IgD-negative memory B cell (primary cell): ENCODE measurements at regions not wholly inside any gene's neighbourhood (a gene's known extent, or its start where the extent isn't known, plus 50 kb on each side); places are given as distances from the start of the nearest gene placed in this dataset.
"Not testable (repeated sequence)": the region's sequence is repeated elsewhere in the genome, so short reads cannot be mapped to it uniquely, and the experiment has no call there.

Experiments
- H3K27ac Mint-ChIP-seq, 3 donors: one replicate each; pipeline ENCODE4 v1.8.0; 2020 to 2022; ENCODE audit warnings: mild to moderate bottlenecking in 3 of 3, mixed read lengths in 3 of 3, moderate library complexity in 1 of 3
- H3K27me3 Mint-ChIP-seq: one replicate; pipeline ENCODE4 v1.8.0; 2021; ENCODE audit warnings: mixed read lengths
- H3K36me3 Mint-ChIP-seq: one replicate; pipeline ENCODE4 v1.8.0; 2020; ENCODE audit warnings: mild to moderate bottlenecking, mixed read lengths
- H3K4me1 Mint-ChIP-seq, 3 donors: one replicate each; pipeline ENCODE4 v1.8.0; 2020 to 2022; ENCODE audit warnings: mixed read lengths in 3 of 3, mild to moderate bottlenecking in 1 of 3
- H3K4me3 Mint-ChIP-seq, 4 donors: one replicate each; pipeline ENCODE4 v1.8.0; 2020 to 2022; ENCODE audit warnings: mild to moderate bottlenecking in 4 of 4, mixed read lengths in 4 of 4, moderate library complexity in 3 of 4
- H3K9me3 Mint-ChIP-seq, 3 donors: one replicate each; pipeline ENCODE4 v1.8.0; 2020 to 2021; ENCODE audit warnings: mixed read lengths in 3 of 3, mild to moderate bottlenecking in 1 of 3

DNA sequence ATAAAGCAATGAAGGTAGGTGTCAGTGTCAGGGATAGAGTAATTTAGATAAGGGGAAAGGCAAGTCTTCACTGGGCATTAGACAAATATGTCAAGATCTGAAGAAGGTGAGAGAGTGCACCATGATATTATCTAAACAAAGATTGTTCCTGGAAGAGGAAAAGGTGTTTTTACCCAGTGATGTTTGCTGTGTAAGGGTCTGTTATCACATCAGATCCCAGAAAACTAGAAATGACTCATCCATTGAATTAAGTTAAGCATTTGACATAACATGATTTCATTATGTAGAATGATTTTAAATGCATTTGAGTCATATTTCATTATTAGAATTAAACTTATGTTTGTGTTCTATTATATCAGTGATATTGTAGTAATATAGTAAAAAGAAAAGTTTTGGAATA is 1279.5 kb upstream of the CITED2 start:
- Mint-ChIP-seq H3K27me3 (no peaks in the 10 kb centered on the region), H3K27ac (no peak overlapping the region), H3K4me3 (no peak overlapping the region), H3K4me1 (no peaks in the 10 kb centered on the region), H3K36me3 (no peaks in the 10 kb centered on the region), H3K9me3 (no peaks in the 10 kb centered on the region)

DNA sequence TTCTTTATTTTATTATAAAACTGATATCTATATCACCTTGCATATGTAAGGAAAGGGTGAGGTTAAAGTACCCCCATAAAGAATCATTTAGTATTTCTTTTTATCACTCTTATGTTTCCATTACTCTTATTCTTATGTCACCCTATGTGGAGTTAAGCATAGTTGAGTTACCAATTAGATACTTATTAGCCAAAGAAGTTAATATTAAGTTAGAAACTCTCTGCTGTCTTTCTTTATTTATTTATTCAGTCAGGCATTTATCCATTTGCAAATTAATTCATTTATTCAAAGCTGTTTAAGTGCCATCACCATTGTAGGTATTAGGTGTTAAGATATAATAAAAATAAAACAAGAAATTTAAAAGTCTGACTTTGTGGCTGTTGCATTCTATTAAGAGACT is 1279.1 kb upstream of the CITED2 start:
- Mint-ChIP-seq H3K27me3 (no peaks in the 10 kb centered on the region), H3K4me3 (no peak overlapping the region), H3K4me1 (no peaks in the 10 kb centered on the region), H3K27ac (no peak overlapping the region), H3K36me3 (no peaks in the 10 kb centered on the region), H3K9me3 (no peaks in the 10 kb centered on the region)

DNA sequence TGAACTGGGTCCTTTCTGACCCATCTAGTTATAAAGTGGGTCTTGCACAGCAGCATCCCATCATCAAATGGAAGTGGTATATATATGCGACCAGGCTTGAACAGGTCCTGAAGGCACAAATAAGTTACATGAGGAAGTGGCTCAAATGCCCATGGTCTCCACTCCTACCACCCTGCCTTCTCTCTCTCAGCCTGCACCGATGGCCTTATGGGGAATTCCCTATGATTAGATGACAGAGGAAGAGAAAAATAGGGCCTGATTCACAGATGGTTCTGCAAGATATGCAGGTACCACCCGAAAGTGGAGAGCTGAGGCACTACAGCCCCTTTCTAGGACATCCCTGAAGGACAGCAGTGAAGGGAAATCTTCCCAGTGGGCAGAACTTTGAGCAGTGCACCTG is 1275.1 kb upstream of the CITED2 start:
- not testable (repeated sequence) for H3K36me3 Mint-ChIP-seq, H3K4me1 Mint-ChIP-seq, H3K27ac Mint-ChIP-seq, H3K4me3 Mint-ChIP-seq, H3K27me3 Mint-ChIP-seq
- peaks cover 6 to 18% (median 10%) of the 10 kb centered on the region in 3 donors for H3K9me3 Mint-ChIP-seq

DNA sequence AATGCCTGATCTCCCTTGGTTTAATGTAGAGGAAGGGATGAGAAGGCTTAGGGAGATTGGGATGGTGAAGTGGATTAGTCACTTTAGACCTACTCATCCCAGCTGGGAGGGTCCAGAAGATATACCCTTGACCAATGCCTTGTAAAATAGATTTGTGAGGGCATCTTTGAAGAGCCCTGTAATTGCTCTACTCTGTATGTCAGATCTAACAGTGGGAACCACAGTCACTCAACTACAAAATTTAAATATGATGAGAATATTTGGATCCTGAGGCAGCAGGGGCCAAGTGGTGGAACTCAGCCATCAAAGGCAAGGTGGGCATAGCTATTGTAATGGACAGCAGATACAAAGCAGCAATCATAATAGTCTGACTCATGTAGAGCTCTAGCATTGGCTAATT is 1272.9 kb upstream of the CITED2 start:
- not testable (repeated sequence) for H3K27ac Mint-ChIP-seq, H3K36me3 Mint-ChIP-seq, H3K4me1 Mint-ChIP-seq, H3K27me3 Mint-ChIP-seq, H3K4me3 Mint-ChIP-seq
- H3K9me3 Mint-ChIP-seq, result peaks cover 7 to 18% (median 10%) of the 10 kb centered on the region in 3 donors

DNA sequence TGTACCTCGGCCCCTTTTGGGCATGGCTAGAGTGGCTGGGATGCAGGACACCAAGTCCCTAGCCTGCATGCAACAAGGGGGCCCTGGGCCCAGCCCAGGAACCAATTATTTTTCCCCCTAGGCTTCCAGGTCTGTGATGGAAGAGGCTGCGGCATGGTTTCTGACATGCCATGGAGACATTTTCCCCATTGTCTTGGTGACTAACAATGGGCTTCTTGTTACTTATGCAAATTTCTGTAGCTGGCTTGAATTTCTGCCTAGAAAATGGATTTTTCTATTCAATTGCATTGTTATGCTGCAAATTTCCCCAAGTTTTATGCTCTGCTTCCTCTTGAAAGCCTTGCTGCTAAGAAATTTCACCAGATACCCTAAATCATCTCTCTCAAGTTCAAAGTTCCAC is 1269.6 kb upstream of the CITED2 start:
- peaks cover 0 to 2% (median 0%) of the 10 kb centered on the region in 3 donors for H3K4me1 Mint-ChIP-seq
- H3K9me3 Mint-ChIP-seq, result peaks cover 7 to 18% (median 10%) of the 10 kb centered on the region in 3 donors
- no peaks in the 10 kb centered on the region for H3K27me3 Mint-ChIP-seq
- no peak overlapping the region for H3K27ac Mint-ChIP-seq
- no peak overlapping the region for H3K4me3 Mint-ChIP-seq
- no peaks in the 10 kb centered on the region for H3K36me3 Mint-ChIP-seq

DNA sequence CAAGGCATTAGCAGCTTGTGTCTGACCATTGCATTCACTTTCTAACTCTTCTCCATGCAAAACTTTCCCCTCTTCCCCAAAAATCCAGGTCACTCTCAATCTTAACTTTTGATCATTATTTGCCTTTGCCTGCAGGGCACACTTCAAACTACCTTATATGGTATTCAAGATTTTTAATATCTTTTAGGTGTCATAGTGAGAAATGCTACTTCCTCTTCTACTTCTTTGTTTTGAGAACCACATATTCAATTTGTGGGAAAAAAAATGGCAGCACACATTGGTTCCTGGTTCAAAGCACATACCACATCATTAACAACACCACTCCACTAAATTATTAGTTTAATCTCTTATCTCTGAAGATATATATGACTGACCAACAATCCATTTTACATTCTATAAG is 1267.0 kb upstream of the CITED2 start:
- Mint-ChIP-seq H3K4me1 (peaks cover 0 to 4% (median 3%) of the 10 kb centered on the region in 3 donors), H3K27me3 (no peaks in the 10 kb centered on the region), H3K4me3 (no peak overlapping the region), H3K36me3 (no peaks in the 10 kb centered on the region), H3K27ac (no peak overlapping the region), H3K9me3 (peaks cover under 1 to 6% (median 5%) of the 10 kb centered on the region in 3 donors)

DNA sequence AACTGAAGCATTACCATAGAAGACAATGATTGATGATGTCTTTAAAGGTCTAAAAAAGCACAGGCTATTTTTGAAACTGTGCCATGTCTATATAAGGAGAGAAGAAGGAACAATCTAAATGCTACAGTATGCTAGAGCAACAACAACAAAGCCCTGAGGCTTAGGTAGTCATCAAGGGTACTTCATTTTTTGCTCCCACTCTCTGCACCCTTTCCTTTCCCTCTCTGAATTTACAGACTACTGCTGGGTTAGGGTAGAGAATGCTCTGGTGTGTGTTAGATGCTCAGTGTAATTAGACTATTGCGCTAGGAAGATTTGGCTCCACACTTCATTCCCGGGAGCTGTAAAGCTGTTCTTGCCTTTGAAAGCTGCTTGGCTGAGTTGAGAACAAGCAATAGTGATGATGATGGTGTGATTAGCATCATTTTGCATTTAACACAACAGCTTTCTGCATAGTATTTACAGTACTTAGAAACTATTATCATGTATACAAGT is 1262.5 kb upstream of the CITED2 start:
- no peaks in the 10 kb centered on the region for H3K36me3 Mint-ChIP-seq

DNA sequence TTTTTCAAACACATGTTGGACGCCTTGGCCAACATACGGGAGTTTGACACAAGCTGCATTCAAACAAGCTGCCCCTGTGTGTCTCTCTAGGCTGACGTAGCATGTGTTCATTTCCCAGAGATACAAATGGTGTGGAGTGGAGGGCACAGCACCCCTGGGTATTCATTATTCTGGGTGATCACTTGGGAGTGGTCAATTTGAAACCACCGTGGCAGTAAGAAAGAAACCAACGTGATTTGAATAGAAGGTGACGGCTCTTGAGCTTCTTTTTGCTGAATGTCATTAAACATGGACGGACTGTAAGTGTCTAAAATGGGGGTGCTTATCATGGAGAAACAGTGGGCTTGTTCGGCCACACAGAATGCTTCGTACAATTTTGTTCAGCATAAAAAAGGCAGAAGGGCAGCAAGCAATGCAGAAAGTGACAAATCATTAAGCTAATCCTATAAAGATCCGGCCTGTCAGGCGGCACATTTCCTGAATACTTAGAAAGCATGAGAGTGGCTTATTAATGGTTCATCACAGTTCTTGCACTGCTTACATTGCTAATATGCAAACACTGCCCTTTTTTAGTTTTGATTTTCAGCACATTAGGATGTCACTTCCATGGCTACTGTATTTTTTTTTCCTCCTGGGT is 1261.9 kb upstream of the CITED2 start:
- H3K9me3 Mint-ChIP-seq, result no peaks in the 10 kb centered on the region
- H3K27ac Mint-ChIP-seq, result peak overlapping the region in 1 of 3 donors; percentile 71
- no peaks in the 10 kb centered on the region for H3K27me3 Mint-ChIP-seq
- H3K4me3 Mint-ChIP-seq, result peak overlapping the region in 3 of 4 donors; percentile 40 to 87 (median 44)
- H3K4me1 Mint-ChIP-seq, result peaks cover 0 to 10% (median 5%) of the 10 kb centered on the region in 3 donors
- no peaks in the 10 kb centered on the region for H3K36me3 Mint-ChIP-seq

More for the DNA sequence above, 1262.5 kb upstream of the CITED2 start:
- peak overlapping the region in 1 of 4 donors; percentile 87 for H3K4me3 Mint-ChIP-seq
- H3K27ac Mint-ChIP-seq, result no peak overlapping the region
- H3K27me3 Mint-ChIP-seq, result no peaks in the 10 kb centered on the region
- H3K4me1 Mint-ChIP-seq, result peaks cover 0 to 11% (median 5%) of the 10 kb centered on the region in 3 donors
- no peaks in the 10 kb centered on the region for H3K9me3 Mint-ChIP-seq

DNA sequence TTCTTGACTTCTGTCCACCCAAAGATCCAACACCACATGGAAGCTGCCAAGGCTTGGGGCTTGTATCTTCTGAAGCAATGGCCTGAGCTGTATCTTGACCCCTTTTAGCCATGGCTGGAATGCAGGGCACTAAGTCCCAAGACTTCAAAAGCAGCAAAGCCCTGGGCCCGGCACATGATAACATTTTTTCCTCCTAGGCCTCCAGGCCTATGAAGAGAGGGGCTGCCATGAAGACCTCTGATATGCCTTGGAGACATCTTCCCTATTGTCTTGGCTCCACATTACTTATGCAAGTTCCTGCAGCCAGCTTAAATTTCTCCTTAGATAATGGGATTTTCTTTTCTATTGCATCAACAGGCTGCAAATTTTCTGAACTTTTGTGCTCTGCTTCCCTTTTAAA is 1252.6 kb upstream of the CITED2 start:
- Mint-ChIP-seq H3K9me3 (peaks cover 4 to 22% (median 9%) of the 10 kb centered on the region in 3 donors), H3K4me1 (no peaks in the 10 kb centered on the region), H3K36me3 (peaks cover 2% of the 10 kb centered on the region), H3K27me3 (no peaks in the 10 kb centered on the region), H3K27ac (no peak overlapping the region), H3K4me3 (no peak overlapping the region)

DNA sequence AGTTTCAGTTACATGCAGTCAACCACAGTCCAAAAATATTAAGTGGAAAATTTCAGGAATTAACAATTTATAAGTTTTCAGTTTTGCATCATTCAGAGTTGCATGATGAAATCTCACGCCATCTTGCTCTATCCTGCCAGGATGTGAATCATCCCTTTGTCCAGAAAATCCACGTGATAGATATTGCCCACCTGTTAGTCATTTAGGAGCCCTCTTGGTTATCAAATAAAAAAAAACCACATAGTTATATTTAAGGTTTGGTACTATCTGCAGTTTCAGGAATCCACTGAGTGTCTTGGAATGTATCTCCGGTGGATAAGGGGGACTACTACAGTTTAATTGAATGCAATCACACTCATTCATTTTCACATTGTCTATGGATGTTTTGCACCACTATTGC is 1249.0 kb upstream of the CITED2 start:
- peaks cover 4% of the 10 kb centered on the region for H3K36me3 Mint-ChIP-seq
- no peaks in the 10 kb centered on the region for H3K4me1 Mint-ChIP-seq
- no peaks in the 10 kb centered on the region for H3K27me3 Mint-ChIP-seq
- no peak overlapping the region for H3K27ac Mint-ChIP-seq
- H3K4me3 Mint-ChIP-seq, result no peak overlapping the region
- H3K9me3 Mint-ChIP-seq, result peaks cover 4 to 22% (median 11%) of the 10 kb centered on the region in 3 donors

DNA sequence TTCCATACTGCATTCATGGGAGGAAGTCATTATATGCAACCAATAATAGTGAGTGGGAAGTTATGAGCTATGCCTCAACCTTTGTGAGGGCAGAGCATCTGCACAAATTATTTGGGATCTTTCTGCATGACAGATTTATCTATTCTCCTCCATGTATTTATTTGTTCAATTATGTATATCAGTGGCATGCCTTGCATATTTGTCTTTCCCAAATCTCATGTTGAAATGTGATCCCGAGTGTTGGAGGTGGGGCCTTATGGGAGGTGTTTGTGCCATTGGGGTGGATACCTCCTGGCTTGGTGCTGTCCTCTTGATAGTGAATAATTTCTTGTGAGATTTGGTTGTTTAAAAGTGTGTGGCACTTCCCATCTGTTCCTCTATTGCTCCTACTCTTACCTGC is 1246.0 kb upstream of the CITED2 start:
- H3K27ac Mint-ChIP-seq, result no peak overlapping the region
- no peaks in the 10 kb centered on the region for H3K4me1 Mint-ChIP-seq
- peaks cover under 1 to 3% (median 3%) of the 10 kb centered on the region in 3 donors for H3K9me3 Mint-ChIP-seq
- no peak overlapping the region for H3K4me3 Mint-ChIP-seq
- no peaks in the 10 kb centered on the region for H3K27me3 Mint-ChIP-seq
- H3K36me3 Mint-ChIP-seq, result peaks cover 2% of the 10 kb centered on the region

DNA sequence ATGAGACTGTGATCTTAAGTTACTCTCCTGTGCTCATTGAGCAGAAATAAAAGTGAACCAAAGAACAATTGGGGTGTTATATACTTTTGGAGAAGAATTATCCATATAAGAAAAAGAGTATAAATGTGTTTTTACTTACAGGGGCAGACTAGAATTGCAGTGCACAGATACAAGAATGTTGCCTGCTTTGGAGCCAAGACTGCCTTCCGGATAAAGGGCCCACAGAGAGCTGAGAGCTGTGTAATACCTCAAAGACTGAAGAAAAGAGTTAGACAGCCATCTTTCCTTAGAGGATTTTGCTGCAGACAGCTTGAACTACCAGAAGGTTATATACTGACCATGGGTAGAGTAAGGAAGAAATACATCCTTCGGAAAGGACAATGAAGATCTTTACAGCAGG is 1235.5 kb upstream of the CITED2 start:
- H3K4me1 Mint-ChIP-seq, result no peaks in the 10 kb centered on the region
- H3K36me3 Mint-ChIP-seq, result no peaks in the 10 kb centered on the region
- H3K27me3 Mint-ChIP-seq, result no peaks in the 10 kb centered on the region
- H3K27ac Mint-ChIP-seq, result no peak overlapping the region
- H3K4me3 Mint-ChIP-seq, result no peak overlapping the region
- no peaks in the 10 kb centered on the region for H3K9me3 Mint-ChIP-seq

DNA sequence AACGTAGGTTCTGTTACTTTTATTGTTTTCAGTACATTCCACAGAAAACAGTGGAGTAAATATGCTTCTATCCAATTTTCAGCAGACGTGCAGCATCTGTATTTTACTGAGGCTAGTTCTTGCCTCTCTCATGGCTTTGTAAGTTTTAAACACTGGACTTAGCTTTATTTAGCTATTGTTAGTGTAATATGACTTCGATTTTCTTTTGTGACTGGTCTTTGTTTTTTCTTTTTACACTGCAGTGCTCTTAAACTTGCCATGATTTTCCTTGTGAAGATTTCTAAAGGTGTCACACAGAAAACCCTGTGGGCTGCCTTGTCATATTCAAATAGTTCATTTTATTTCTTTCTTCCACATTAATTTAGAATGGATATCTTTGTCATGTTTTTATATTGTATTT is 1234.9 kb upstream of the CITED2 start:
- Mint-ChIP-seq H3K27ac (no peak overlapping the region), H3K4me3 (no peak overlapping the region), H3K9me3 (no peaks in the 10 kb centered on the region), H3K36me3 (no peaks in the 10 kb centered on the region), H3K4me1 (no peaks in the 10 kb centered on the region), H3K27me3 (no peaks in the 10 kb centered on the region)

DNA sequence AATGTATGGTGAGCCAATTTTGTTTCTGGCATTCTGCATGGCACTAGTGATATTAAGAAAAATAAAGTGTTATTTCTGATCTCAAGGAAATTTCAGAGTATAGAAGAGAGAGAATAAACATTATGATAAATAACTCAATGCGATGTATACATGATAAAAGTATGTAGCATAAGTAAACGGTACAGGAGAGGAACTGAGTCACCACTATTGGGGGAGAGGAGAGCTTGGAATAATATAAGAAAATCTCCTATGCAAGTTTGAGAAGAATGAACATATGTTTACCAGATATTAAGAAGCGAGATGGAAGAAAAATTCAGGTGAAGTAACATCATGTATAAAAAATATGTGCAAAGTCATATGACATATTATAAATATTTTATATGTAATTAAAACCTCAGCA is 1230.3 kb upstream of the CITED2 start:
- Mint-ChIP-seq H3K9me3 (no peaks in the 10 kb centered on the region), H3K36me3 (no peaks in the 10 kb centered on the region), H3K4me1 (no peaks in the 10 kb centered on the region), H3K27ac (no peak overlapping the region), H3K4me3 (no peak overlapping the region), H3K27me3 (peaks cover 2% of the 10 kb centered on the region)

DNA sequence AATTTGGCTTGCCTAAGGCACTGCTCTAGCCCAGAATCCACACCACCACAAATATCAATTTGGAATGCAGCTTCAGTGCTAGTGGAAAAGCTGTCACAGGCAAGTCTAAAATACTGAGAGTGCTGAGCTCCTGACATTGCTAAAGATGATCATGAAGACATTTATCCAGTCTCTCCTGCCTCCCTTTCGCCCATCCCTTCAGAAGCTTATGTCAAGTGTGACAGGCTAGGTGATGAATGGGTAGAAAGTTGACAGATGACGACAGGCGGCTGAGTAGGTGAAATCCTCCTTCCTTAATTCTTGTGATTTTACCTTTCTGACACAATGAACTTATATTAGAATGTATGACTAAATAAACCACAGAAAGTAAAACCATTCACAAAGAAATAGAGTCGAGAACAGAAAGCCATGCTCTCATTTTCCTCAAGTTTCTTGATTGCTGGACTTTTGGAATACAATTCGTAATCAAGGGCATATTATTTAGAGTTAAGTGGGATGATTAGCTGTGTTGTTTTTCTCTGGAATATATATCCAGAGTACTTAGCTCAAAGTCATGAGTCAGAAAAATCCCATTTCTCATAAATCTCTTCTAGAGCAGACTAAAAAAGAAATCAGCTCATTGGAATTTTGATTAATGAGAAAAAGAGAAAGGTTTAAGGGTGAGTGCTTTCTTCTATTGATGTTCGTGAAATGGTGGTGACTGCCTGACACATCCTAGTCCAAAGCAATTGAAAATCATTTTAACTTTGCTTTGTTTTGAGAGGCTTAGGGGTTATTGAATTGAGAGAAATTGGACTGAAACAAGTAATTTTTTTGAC is 1228.2 kb upstream of the CITED2 start:
- Mint-ChIP-seq H3K4me3 (no peak overlapping the region), H3K9me3 (no peaks in the 10 kb centered on the region), H3K36me3 (no peaks in the 10 kb centered on the region)

More for the DNA sequence above, 1228.2 kb upstream of the CITED2 start:
- no peaks in the 10 kb centered on the region for H3K4me1 Mint-ChIP-seq
- H3K27ac Mint-ChIP-seq, result no peak overlapping the region
- peaks cover 2% of the 10 kb centered on the region for H3K27me3 Mint-ChIP-seq
